ENCODE measurements at regions not wholly inside any gene's neighbourhood (a gene's known extent, or its start where the extent isn't known, plus 50 kb on each side); places are given as distances from the start of the nearest gene placed in this dataset.

GRCh38 chr11:106344394-106344793, 266.9 kb downstream of the AASDHPPT start:
- H3K36me3 ChIP-seq (ENCODE audit: insufficient read depth, low read length) = no peaks in the 10 kb centered on the region
- peaks cover 4% of the 10 kb centered on the region for H3K4me1 ChIP-seq (ENCODE audit: control insufficient read depth, insufficient read depth, low read length)
- no peak overlapping the region for H3K4me2 ChIP-seq (ENCODE audit: low read length)
- no peak overlapping the region for H3K9ac ChIP-seq (ENCODE audit: low read depth, low read length)
- no peaks in the 10 kb centered on the region for H3K27me3 ChIP-seq (ENCODE audit: control insufficient read depth, insufficient read depth, low read length)
- no peak overlapping the region for H3K4me3 ChIP-seq (ENCODE audit: low read length)
- no peaks in the 10 kb centered on the region for H3K9me3 ChIP-seq (replicated peaks; ENCODE audit: low read length)

DNA sequence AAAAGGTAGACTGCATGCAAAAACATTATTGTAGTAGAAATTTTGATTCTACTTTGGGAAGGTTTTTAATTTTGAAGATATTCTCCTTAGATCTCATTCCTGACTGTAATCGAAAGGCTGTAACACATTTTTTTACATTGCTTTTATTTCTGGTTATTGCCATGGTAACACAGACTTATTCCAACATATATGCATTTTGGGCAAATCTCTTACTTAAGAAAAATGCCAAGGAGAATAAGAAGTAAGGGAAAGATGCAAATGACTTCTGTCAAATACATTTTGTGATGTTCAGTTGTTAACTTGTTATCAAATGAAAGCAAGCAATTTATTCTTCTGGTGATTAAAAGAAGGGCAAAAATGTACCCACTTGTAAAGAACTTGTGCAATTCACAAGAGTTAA, 267.5 kb downstream of the AASDHPPT start:
- Histone ChIP-seq H3K4me3 (ENCODE audit: low read length) (no peak overlapping the region), H3K4me1 (ENCODE audit: control insufficient read depth, insufficient read depth, low read length) (peaks cover 4% of the 10 kb centered on the region), H3K27me3 (ENCODE audit: control insufficient read depth, insufficient read depth, low read length) (no peaks in the 10 kb centered on the region), H3K9ac (ENCODE audit: low read depth, low read length) (no peak overlapping the region), H3K4me2 (ENCODE audit: low read length) (no peak overlapping the region), H3K36me3 (ENCODE audit: insufficient read depth, low read length) (no peaks in the 10 kb centered on the region), H3K9me3 (replicated peaks; ENCODE audit: low read length) (no peaks in the 10 kb centered on the region)

- H3K9ac ChIP-seq (ENCODE audit: low read depth, low read length) = no peak overlapping the region
- H3K4me2 ChIP-seq (ENCODE audit: low read length) = no peak overlapping the region
- H3K9me3 ChIP-seq (replicated peaks; ENCODE audit: low read length) = peaks cover 3% of the 10 kb centered on the region
- no peaks in the 10 kb centered on the region for H3K36me3 ChIP-seq (ENCODE audit: insufficient read depth, low read length)
- no peak overlapping the region for H3K4me3 ChIP-seq (ENCODE audit: low read length)
- H3K27me3 ChIP-seq (ENCODE audit: control insufficient read depth, insufficient read depth, low read length) = no peaks in the 10 kb centered on the region
- H3K4me1 ChIP-seq (ENCODE audit: control insufficient read depth, insufficient read depth, low read length) = no peaks in the 10 kb centered on the region
Measured at GRCh38 chr11:106353031-106353430, 275.6 kb downstream of the AASDHPPT start.

DNA sequence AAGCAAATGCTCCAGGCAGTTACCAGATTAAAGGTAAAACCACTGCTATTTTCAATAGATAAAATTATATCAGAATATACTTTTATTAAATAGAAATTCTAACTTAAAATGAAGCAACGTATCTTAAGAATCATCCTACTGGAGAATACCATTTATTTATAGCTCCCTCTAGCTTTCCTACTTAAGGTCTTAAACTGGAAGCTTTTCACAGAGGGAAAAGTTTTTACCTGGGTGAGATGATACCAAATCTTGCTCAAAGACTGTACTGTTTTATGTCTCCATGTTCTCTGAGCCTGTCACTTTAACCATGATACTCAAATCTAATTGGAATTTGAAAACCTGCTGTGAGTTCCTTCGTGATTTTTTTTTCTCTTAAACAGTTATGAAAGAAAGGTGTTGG, 291.8 kb downstream of the AASDHPPT start:
- Histone ChIP-seq H3K27me3 (ENCODE audit: control insufficient read depth, insufficient read depth, low read length) (no peaks in the 10 kb centered on the region), H3K36me3 (ENCODE audit: insufficient read depth, low read length) (no peaks in the 10 kb centered on the region)

DNA sequence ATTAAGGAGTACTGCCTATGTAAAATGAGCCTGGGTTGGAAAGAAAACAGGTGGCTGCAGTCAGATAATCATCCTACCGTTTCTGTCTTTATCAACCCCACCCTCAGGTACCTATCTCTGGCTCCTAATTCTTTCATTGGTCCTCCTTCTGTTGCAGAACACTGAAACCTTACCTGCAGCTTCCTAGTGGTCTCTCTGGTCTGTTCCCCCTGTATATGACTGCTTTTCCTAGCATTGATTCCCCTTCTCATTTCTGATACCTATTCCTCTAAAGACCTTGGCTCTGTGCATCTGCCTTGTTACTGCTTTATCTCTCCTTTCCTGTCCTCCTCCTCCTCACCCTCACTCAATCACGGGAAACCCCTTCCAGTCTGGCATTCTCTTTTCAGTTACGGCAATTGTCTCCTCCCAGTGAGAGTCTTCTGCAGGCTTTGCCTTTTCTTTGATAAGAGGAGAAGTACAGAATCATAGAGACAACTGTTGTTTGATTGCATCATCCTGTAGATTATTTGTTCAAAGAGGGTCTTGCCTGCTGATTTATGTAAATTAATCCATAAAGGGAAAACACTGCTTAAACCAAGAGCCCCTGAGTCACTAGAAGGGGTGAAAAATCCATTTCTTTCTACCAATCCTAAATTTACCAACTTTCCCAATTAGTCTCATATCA, 301.2 kb downstream of the AASDHPPT start:
- H3K27me3 ChIP-seq (ENCODE audit: control insufficient read depth, insufficient read depth, low read length) = no peaks in the 10 kb centered on the region
- H3K9ac ChIP-seq (ENCODE audit: low read depth, low read length) = no peak overlapping the region
- H3K4me3 ChIP-seq (ENCODE audit: low read length) = no peak overlapping the region
- H3K36me3 ChIP-seq (ENCODE audit: insufficient read depth, low read length) = no peaks in the 10 kb centered on the region
- H3K9me3 ChIP-seq (replicated peaks; ENCODE audit: low read length) = no peaks in the 10 kb centered on the region
- no peaks in the 10 kb centered on the region for H3K4me1 ChIP-seq (ENCODE audit: control insufficient read depth, insufficient read depth, low read length)
- no peak overlapping the region for H3K4me2 ChIP-seq (ENCODE audit: low read length)

More for the DNA sequence above, 291.8 kb downstream of the AASDHPPT start:
- no peaks in the 10 kb centered on the region for H3K9me3 ChIP-seq (replicated peaks; ENCODE audit: low read length)
- peak overlapping the region; percentile 41 for H3K4me2 ChIP-seq (ENCODE audit: low read length)
- peak overlapping the region; percentile 9 for H3K9ac ChIP-seq (ENCODE audit: low read depth, low read length)
- no peak overlapping the region for H3K4me3 ChIP-seq (ENCODE audit: low read length)
- H3K4me1 ChIP-seq (ENCODE audit: control insufficient read depth, insufficient read depth, low read length) = peaks cover 23% of the 10 kb centered on the region

GRCh38 chr11:106379265-106379664, 301.8 kb downstream of the AASDHPPT start:
- H3K9me3 ChIP-seq (replicated peaks; ENCODE audit: low read length) = no peaks in the 10 kb centered on the region
- H3K4me2 ChIP-seq (ENCODE audit: low read length) = no peak overlapping the region
- H3K27me3 ChIP-seq (ENCODE audit: control insufficient read depth, insufficient read depth, low read length) = no peaks in the 10 kb centered on the region
- no peaks in the 10 kb centered on the region for H3K4me1 ChIP-seq (ENCODE audit: control insufficient read depth, insufficient read depth, low read length)
- H3K4me3 ChIP-seq (ENCODE audit: low read length) = no peak overlapping the region
- H3K36me3 ChIP-seq (ENCODE audit: insufficient read depth, low read length) = no peaks in the 10 kb centered on the region
- no peak overlapping the region for H3K9ac ChIP-seq (ENCODE audit: low read depth, low read length)

- Histone ChIP-seq H3K4me1 (ENCODE audit: control insufficient read depth, insufficient read depth, low read length) (no peaks in the 10 kb centered on the region), H3K9ac (ENCODE audit: low read depth, low read length) (no peak overlapping the region), H3K4me2 (ENCODE audit: low read length) (no peak overlapping the region), H3K36me3 (ENCODE audit: insufficient read depth, low read length) (no peaks in the 10 kb centered on the region), H3K4me3 (ENCODE audit: low read length) (no peak overlapping the region), H3K9me3 (replicated peaks; ENCODE audit: low read length) (no peaks in the 10 kb centered on the region), H3K27me3 (ENCODE audit: control insufficient read depth, insufficient read depth, low read length) (no peaks in the 10 kb centered on the region)
Measured at GRCh38 chr11:106379712-106380111, 302.2 kb downstream of the AASDHPPT start.

- H3K4me3 ChIP-seq (ENCODE audit: low read length) = no peak overlapping the region
- no peak overlapping the region for H3K9ac ChIP-seq (ENCODE audit: low read depth, low read length)
- H3K27me3 ChIP-seq (ENCODE audit: control insufficient read depth, insufficient read depth, low read length) = no peaks in the 10 kb centered on the region
- H3K4me2 ChIP-seq (ENCODE audit: low read length) = no peak overlapping the region
- no peaks in the 10 kb centered on the region for H3K36me3 ChIP-seq (ENCODE audit: insufficient read depth, low read length)
- no peaks in the 10 kb centered on the region for H3K9me3 ChIP-seq (replicated peaks; ENCODE audit: low read length)
- no peaks in the 10 kb centered on the region for H3K4me1 ChIP-seq (ENCODE audit: control insufficient read depth, insufficient read depth, low read length)
Measured at GRCh38 chr11:106381895-106382294, 304.4 kb downstream of the AASDHPPT start.

DNA sequence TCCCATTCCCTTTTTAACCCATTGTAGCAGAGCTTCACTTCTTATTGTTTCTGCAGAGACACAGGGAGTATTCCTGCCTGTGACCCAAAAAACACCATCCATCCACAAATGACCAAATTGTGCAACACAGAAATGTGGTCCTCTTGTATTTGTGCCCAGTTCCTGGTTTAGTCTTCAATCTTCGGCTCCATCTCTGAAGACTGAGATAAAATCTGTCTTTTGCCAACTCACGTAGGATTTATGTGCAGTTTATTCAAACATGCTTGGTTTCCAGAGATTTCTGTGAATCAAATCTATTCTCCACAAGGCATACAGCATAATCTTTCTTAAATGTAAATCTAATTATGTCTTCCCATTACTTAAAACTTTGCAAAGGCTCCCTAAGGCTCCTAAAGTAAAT, 307.0 kb downstream of the AASDHPPT start:
- Histone ChIP-seq H3K9me3 (replicated peaks; ENCODE audit: low read length) (no peaks in the 10 kb centered on the region), H3K4me2 (ENCODE audit: low read length) (no peak overlapping the region), H3K4me3 (ENCODE audit: low read length) (no peak overlapping the region), H3K4me1 (ENCODE audit: control insufficient read depth, insufficient read depth, low read length) (peaks cover 6% of the 10 kb centered on the region), H3K9ac (ENCODE audit: low read depth, low read length) (no peak overlapping the region), H3K27me3 (ENCODE audit: control insufficient read depth, insufficient read depth, low read length) (no peaks in the 10 kb centered on the region), H3K36me3 (ENCODE audit: insufficient read depth, low read length) (no peaks in the 10 kb centered on the region)

- Histone ChIP-seq H3K4me1 (ENCODE audit: control insufficient read depth, insufficient read depth, low read length) (peaks cover 26% of the 10 kb centered on the region), H3K4me3 (ENCODE audit: low read length) (no peak overlapping the region), H3K36me3 (ENCODE audit: insufficient read depth, low read length) (no peaks in the 10 kb centered on the region), H3K9ac (ENCODE audit: low read depth, low read length) (no peak overlapping the region), H3K4me2 (ENCODE audit: low read length) (no peak overlapping the region), H3K9me3 (replicated peaks; ENCODE audit: low read length) (no peaks in the 10 kb centered on the region), H3K27me3 (ENCODE audit: control insufficient read depth, insufficient read depth, low read length) (no peaks in the 10 kb centered on the region)
Measured at GRCh38 chr11:106386519-106386918, 309.1 kb downstream of the AASDHPPT start.

- Histone ChIP-seq H3K36me3 (ENCODE audit: insufficient read depth, low read length) (no peaks in the 10 kb centered on the region), H3K9me3 (replicated peaks; ENCODE audit: low read length) (no peaks in the 10 kb centered on the region)
Measured at GRCh38 chr11:106389101-106389500, 311.6 kb downstream of the AASDHPPT start.

GRCh38 chr11:106390078-106390477, 312.6 kb downstream of the AASDHPPT start:
- Histone ChIP-seq H3K4me1 (ENCODE audit: control insufficient read depth, insufficient read depth, low read length) (peaks cover 44% of the 10 kb centered on the region), H3K9me3 (replicated peaks; ENCODE audit: low read length) (no peaks in the 10 kb centered on the region), H3K36me3 (ENCODE audit: insufficient read depth, low read length) (no peaks in the 10 kb centered on the region), H3K27me3 (ENCODE audit: control insufficient read depth, insufficient read depth, low read length) (no peaks in the 10 kb centered on the region), H3K4me2 (ENCODE audit: low read length) (no peak overlapping the region), H3K4me3 (ENCODE audit: low read length) (no peak overlapping the region), H3K9ac (ENCODE audit: low read depth, low read length) (no peak overlapping the region)

More at GRCh38 chr11:106389101-106389500, 311.6 kb downstream of the AASDHPPT start:
- no peak overlapping the region for H3K9ac ChIP-seq (ENCODE audit: low read depth, low read length)
- peaks cover 44% of the 10 kb centered on the region for H3K4me1 ChIP-seq (ENCODE audit: control insufficient read depth, insufficient read depth, low read length)
- H3K27me3 ChIP-seq (ENCODE audit: control insufficient read depth, insufficient read depth, low read length) = no peaks in the 10 kb centered on the region
- H3K4me3 ChIP-seq (ENCODE audit: low read length) = no peak overlapping the region
- peak overlapping the region; percentile 7 for H3K4me2 ChIP-seq (ENCODE audit: low read length)
